ENCODE measurements at regions not wholly inside any gene's neighbourhood (a gene's known extent, or its start where the extent isn't known, plus 50 kb on each side); places are given as distances from the start of the nearest gene placed in this dataset.

DNA sequence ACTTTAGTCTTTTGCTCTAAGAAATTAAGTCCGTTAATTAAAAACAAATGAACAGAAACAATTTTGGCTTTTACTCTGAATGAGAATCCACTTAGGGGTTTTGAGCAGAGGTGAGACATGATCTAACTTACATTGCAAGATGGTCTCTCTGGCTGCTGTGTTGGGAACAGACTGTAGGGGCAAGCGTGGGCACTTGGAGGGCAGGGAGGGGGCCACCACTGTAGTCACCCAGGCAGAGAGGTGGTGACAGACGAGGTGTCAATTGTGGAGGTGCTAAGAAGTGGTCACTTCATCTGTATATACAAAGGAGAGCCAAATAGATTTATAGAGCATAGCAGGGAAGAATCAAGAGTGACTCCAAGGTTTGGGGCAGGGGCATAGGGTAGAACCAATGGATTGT lies 71.1 kb upstream of the IRF2BP2 start:
- Histone ChIP-seq H4K20me1 (ENCODE audit: insufficient read depth, low read depth, low read length) (no peaks in the 10 kb centered on the region), H2AFZ (ENCODE audit: low read length) (no peak overlapping the region), H3K4me2 (ENCODE audit: low read depth, low read length, poor library complexity, severe bottlenecking) (no peak overlapping the region), H3K9me3 (ENCODE audit: low read length) (no peaks in the 10 kb centered on the region), H3K4me1 (ENCODE audit: low read length) (no peaks in the 10 kb centered on the region), H3K4me3 (ENCODE audit: low read length) (no peak overlapping the region), H3K27ac (ENCODE audit: low read length) (no peak overlapping the region), H3K9me2 (replicated peaks; ENCODE audit: insufficient read depth, low read length) (no peaks in the 10 kb centered on the region), H3K9ac (ENCODE audit: low read length) (no peak overlapping the region), H3K36me3 (ENCODE audit: insufficient read depth, low read length) (no peaks in the 10 kb centered on the region), H3K27me3 (ENCODE audit: low read length) (no peaks in the 10 kb centered on the region), H3K79me2 (ENCODE audit: low read length) (no peaks in the 10 kb centered on the region)
- no peak for DNase-seq

DNA sequence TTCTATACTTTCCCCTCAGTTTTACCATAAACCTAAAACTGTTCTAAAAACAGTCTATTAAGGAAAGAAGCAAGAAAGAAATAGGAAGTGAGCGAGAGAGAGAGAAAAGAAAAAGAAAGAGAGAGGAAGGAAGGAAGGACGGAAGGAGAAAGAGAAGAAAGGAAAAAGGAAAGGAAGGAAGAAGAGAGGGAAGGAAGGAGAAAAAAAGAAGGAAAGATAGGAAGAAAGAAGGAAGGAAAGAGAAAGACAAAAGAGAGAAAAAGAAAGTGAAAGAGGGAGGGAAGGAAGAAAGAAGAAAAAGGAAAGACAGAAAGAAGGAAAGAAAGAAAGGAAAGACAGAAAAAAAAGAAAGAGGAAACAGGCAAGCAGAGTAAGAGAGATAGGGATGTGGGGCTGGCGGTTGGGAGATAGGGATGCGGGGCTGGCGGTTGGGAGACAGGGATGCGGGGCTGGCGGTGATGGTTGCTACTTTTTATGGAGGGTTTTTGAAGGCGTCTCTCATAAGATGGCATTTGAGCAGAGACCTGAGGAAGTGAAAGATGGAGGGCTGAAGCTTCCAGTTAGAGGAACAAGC lies 70.4 kb upstream of the IRF2BP2 start:
- H3K9ac ChIP-seq (ENCODE audit: low read length), result no peak overlapping the region
- DNase-seq, result no peak
- H3K27ac ChIP-seq (ENCODE audit: low read length), result no peak overlapping the region

DNA sequence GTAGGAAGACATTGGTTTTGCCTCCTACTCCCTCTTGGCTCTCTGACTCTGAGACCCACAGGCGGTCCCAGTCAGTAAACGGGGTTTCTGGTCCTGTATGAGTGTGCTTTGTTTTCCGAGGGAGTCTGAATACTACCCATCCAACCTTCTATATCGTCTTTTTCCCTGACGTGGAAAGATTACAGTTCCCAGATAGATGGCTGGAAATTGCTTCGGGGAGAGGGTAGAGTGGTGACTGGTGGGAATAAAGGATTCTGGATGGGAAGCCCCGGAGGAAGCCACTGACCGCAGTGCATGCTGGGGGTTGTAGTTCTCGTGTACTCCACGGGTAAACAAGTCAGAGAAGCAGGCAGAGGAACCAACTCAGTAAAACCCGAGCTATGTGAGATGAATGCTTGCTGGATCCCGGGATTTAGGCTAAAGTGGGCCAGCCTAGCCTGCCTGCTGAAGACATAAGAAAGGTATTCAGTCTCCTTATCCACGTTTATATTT lies 66.2 kb upstream of the IRF2BP2 start:
- Histone ChIP-seq H4K20me1 (ENCODE audit: insufficient read depth, low read depth, low read length) (no peaks in the 10 kb centered on the region), H3K79me2 (ENCODE audit: low read length) (no peaks in the 10 kb centered on the region), H3K9ac (ENCODE audit: low read length) (peak overlapping the region; percentile 9; the same call in 1 of the 2 replicates), H3K4me2 (ENCODE audit: low read depth, low read length, poor library complexity, severe bottlenecking) (peak overlapping the region; percentile 51), H3K27me3 (ENCODE audit: low read length) (no peaks in the 10 kb centered on the region), H3K4me3 (ENCODE audit: low read length) (peak overlapping the region; percentile 33; the same call in 1 of the 2 replicates), H3K4me1 (ENCODE audit: low read length) (no peaks in the 10 kb centered on the region), H3K9me2 (replicated peaks; ENCODE audit: insufficient read depth, low read length) (no peaks in the 10 kb centered on the region), H3K36me3 (ENCODE audit: insufficient read depth, low read length) (no peaks in the 10 kb centered on the region), H2AFZ (ENCODE audit: low read length) (0 out of 2 replicates have a peak overlapping the region, but pooled peaks have one; percentile 1), H3K9me3 (ENCODE audit: low read length) (no peaks in the 10 kb centered on the region), H3K27ac (ENCODE audit: low read length) (no peak overlapping the region)
- peak; percentile 48 for DNase-seq

More for the DNA sequence above, 70.4 kb upstream of the IRF2BP2 start:
- Histone ChIP-seq H3K79me2 (ENCODE audit: low read length) (no peaks in the 10 kb centered on the region), H3K36me3 (ENCODE audit: insufficient read depth, low read length) (no peaks in the 10 kb centered on the region), H3K4me2 (ENCODE audit: low read depth, low read length, poor library complexity, severe bottlenecking) (no peak overlapping the region), H3K9me3 (ENCODE audit: low read length) (no peaks in the 10 kb centered on the region), H4K20me1 (ENCODE audit: insufficient read depth, low read depth, low read length) (no peaks in the 10 kb centered on the region), H3K9me2 (replicated peaks; ENCODE audit: insufficient read depth, low read length) (no peaks in the 10 kb centered on the region), H3K27me3 (ENCODE audit: low read length) (no peaks in the 10 kb centered on the region), H3K4me1 (ENCODE audit: low read length) (no peaks in the 10 kb centered on the region), H2AFZ (ENCODE audit: low read length) (no peak overlapping the region), H3K4me3 (ENCODE audit: low read length) (no peak overlapping the region)

DNA sequence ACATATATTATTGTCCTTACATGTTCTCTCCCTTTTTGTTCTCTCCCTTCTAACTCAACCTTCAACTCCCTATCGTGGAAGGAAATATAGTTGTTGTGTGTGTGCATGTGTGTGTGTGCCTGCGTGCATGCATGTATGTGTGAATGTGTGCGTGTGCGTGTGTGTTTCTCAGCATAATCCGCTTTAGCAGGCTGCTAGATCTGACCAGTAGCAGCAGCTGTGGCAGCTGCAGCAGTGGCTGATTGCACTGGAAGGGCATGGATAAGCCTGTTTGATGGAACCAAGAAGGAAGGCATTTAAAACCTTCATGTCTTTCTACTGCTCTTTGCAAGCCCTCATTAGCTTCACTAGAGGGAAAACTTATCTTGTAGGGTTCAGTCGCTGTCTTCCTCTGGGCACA lies 65.6 kb upstream of the IRF2BP2 start:
- no peaks in the 10 kb centered on the region for H3K36me3 ChIP-seq (ENCODE audit: insufficient read depth, low read length)
- no peaks in the 10 kb centered on the region for H3K79me2 ChIP-seq (ENCODE audit: low read length)
- DNase-seq, result no peak
- H3K4me3 ChIP-seq (ENCODE audit: low read length), result no peak overlapping the region
- H3K27ac ChIP-seq (ENCODE audit: low read length), result no peak overlapping the region
- 0 out of 2 replicates have a peak overlapping the region, but pooled peaks have one; percentile 1 for H2AFZ ChIP-seq (ENCODE audit: low read length)
- H3K4me1 ChIP-seq (ENCODE audit: low read length), result no peaks in the 10 kb centered on the region
- H3K9me3 ChIP-seq (ENCODE audit: low read length), result no peaks in the 10 kb centered on the region
- no peaks in the 10 kb centered on the region for H3K27me3 ChIP-seq (ENCODE audit: low read length)
- H3K9me2 ChIP-seq (replicated peaks; ENCODE audit: insufficient read depth, low read length), result no peaks in the 10 kb centered on the region
- no peak overlapping the region for H3K4me2 ChIP-seq (ENCODE audit: low read depth, low read length, poor library complexity, severe bottlenecking)
- no peaks in the 10 kb centered on the region for H4K20me1 ChIP-seq (ENCODE audit: insufficient read depth, low read depth, low read length)
- H3K9ac ChIP-seq (ENCODE audit: low read length), result 0 out of 2 replicates have a peak overlapping the region, but pooled peaks have one; percentile 9

DNA sequence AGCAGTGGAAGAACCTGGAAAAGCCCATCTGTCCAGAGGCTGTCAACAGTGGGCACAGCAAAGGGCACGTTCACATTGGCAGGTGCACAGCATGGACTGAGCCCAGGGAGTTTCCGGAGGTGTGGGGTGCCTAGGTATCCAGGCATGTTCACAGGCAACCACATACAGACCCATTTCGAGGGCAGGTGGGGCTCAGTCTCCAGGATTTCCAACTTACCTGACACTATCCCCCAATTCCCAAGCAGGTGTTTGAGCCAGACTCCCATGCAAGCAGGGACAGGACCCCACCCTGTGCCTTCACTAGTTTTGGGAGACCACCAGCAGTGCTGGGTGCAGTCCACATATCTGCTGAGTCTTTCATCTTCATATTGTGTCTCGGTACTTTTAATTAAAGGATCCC lies 65.0 kb upstream of the IRF2BP2 start:
- Histone ChIP-seq H3K79me2 (ENCODE audit: low read length) (no peaks in the 10 kb centered on the region), H3K4me2 (ENCODE audit: low read depth, low read length, poor library complexity, severe bottlenecking) (no peak overlapping the region), H3K27me3 (ENCODE audit: low read length) (no peaks in the 10 kb centered on the region), H3K27ac (ENCODE audit: low read length) (no peak overlapping the region), H3K4me1 (ENCODE audit: low read length) (no peaks in the 10 kb centered on the region), H3K36me3 (ENCODE audit: insufficient read depth, low read length) (no peaks in the 10 kb centered on the region), H2AFZ (ENCODE audit: low read length) (no peak overlapping the region), H3K4me3 (ENCODE audit: low read length) (no peak overlapping the region), H3K9ac (ENCODE audit: low read length) (no peak overlapping the region), H3K9me3 (ENCODE audit: low read length) (no peaks in the 10 kb centered on the region), H3K9me2 (replicated peaks; ENCODE audit: insufficient read depth, low read length) (no peaks in the 10 kb centered on the region), H4K20me1 (ENCODE audit: insufficient read depth, low read depth, low read length) (no peaks in the 10 kb centered on the region)
- DNase-seq, result no peak

DNA sequence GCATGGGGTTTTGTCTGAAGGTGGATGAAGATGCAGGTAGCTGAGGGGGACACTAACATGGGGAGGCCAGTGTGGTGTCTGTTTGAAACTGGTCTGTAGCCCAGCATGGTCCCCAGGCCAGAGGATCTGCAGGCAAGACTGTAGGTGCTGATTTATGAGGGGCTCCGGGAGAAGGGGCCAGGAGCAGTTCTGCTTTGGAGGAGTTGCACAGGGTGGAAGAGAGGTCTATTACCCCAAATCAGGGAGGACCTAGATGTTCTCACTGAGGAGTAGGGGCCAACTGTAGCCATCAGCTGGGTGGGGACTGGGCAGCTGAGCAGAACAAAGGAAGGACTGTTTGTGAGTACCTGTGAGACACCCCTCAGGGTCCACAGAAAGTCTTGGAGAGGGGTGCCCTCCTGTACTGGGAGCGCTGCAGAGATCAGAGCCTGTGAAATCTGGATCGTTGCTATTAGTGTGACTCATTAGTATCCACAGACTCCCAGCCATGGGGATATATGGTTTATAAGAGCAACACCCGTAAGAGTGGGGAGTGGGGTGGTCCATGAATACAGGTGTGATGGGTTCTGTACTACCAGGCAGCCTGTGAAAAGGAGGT lies 64.3 kb upstream of the IRF2BP2 start:
- no peak overlapping the region for H3K4me2 ChIP-seq (ENCODE audit: low read depth, low read length, poor library complexity, severe bottlenecking)
- no peaks in the 10 kb centered on the region for H3K9me3 ChIP-seq (ENCODE audit: low read length)
- no peaks in the 10 kb centered on the region for H3K4me1 ChIP-seq (ENCODE audit: low read length)
- H3K9ac ChIP-seq (ENCODE audit: low read length), result no peak overlapping the region
- DNase-seq, result no peak
- no peaks in the 10 kb centered on the region for H3K27me3 ChIP-seq (ENCODE audit: low read length)
- H3K9me2 ChIP-seq (replicated peaks; ENCODE audit: insufficient read depth, low read length), result no peaks in the 10 kb centered on the region
- H2AFZ ChIP-seq (ENCODE audit: low read length), result no peak overlapping the region
- H3K36me3 ChIP-seq (ENCODE audit: insufficient read depth, low read length), result no peaks in the 10 kb centered on the region
- no peak overlapping the region for H3K27ac ChIP-seq (ENCODE audit: low read length)
- no peaks in the 10 kb centered on the region for H3K79me2 ChIP-seq (ENCODE audit: low read length)
- no peak overlapping the region for H3K4me3 ChIP-seq (ENCODE audit: low read length)
- no peaks in the 10 kb centered on the region for H4K20me1 ChIP-seq (ENCODE audit: insufficient read depth, low read depth, low read length)

DNA sequence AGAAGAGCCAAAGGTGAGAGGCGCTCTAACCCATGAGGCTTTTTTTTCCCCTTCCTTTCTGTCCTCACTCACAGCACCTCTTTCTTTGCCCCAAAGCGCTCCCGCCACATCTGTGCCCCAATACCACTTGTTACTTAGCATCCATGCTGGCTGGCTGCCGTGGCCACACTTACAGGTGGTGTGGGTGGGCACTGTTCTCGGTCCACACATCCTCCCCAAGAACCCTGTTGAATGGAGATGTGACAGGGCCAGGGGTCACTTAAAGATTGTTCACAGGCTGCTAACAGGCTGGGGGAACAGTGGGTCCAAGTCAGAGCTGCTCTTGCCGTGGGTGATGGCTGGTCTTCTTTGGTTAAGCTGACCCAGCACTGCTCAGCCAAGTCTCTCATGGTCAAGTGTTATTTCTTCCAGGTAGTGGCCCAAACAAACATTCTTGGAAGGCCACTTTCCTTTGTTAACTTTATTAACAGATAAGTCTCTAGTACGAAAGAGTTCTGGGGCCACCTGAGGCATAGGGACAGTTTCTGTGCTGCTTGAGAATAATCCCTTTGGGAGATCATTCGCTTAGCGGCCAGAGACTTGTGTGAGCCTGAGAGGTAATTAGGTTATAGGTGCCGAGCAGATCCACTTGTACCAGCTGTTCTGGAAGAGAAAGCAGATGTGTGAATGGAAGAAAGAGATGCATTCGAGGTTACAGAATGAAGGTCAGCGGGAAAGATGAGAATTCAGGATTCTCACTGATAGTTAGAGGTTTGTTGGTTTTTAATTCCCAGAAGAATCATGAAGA lies 62.6 kb upstream of the IRF2BP2 start:
- no peak overlapping the region for H3K27ac ChIP-seq (ENCODE audit: low read length)
- H3K4me3 ChIP-seq (ENCODE audit: low read length), result no peak overlapping the region
- no peaks in the 10 kb centered on the region for H3K9me3 ChIP-seq (ENCODE audit: low read length)
- no peaks in the 10 kb centered on the region for H3K9me2 ChIP-seq (replicated peaks; ENCODE audit: insufficient read depth, low read length)
- DNase-seq, result no peak
- H3K27me3 ChIP-seq (ENCODE audit: low read length), result no peaks in the 10 kb centered on the region
- H3K4me1 ChIP-seq (ENCODE audit: low read length), result no peaks in the 10 kb centered on the region
- H3K79me2 ChIP-seq (ENCODE audit: low read length), result no peaks in the 10 kb centered on the region
- no peaks in the 10 kb centered on the region for H4K20me1 ChIP-seq (ENCODE audit: insufficient read depth, low read depth, low read length)
- no peak overlapping the region for H2AFZ ChIP-seq (ENCODE audit: low read length)
- H3K36me3 ChIP-seq (ENCODE audit: insufficient read depth, low read length), result no peaks in the 10 kb centered on the region
- no peak overlapping the region for H3K4me2 ChIP-seq (ENCODE audit: low read depth, low read length, poor library complexity, severe bottlenecking)
- H3K9ac ChIP-seq (ENCODE audit: low read length), result no peak overlapping the region

DNA sequence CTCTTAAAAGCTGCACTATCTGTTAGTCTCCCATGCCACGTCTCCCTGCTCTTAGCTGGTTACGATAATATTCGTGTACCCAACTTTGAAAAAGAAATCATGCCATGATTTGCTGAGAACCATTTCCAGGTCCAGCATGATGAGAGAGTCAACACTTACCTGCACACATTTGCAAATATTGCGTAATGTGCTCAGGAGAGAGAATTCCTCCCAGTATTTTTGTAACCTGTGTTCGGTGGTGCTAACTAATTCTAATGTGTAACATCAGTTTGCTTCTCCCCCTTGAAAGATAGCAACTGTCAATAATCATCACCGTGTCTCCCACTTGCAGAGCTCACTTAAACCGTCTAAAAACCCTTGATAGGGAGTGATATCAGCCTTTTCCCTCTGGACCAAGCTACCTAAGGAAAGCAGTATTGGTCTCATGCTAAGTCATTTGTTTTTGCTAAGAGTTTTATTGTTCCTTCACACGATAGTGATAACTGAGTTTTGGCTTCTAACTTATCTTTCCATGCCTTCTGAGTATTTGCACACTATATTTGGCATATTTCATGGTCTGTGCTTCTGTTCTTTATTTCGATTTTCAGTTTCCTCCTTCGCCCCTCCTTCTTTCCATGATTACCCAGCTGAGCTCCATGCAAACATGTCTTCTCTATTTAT lies 61.1 kb upstream of the IRF2BP2 start:
- Histone ChIP-seq H2AFZ (ENCODE audit: low read length) (no peak overlapping the region), H3K4me1 (ENCODE audit: low read length) (no peaks in the 10 kb centered on the region), H3K36me3 (ENCODE audit: insufficient read depth, low read length) (no peaks in the 10 kb centered on the region), H3K27ac (ENCODE audit: low read length) (no peak overlapping the region), H3K9ac (ENCODE audit: low read length) (no peak overlapping the region), H3K4me3 (ENCODE audit: low read length) (no peak overlapping the region), H4K20me1 (ENCODE audit: insufficient read depth, low read depth, low read length) (no peaks in the 10 kb centered on the region), H3K9me3 (ENCODE audit: low read length) (no peaks in the 10 kb centered on the region), H3K9me2 (replicated peaks; ENCODE audit: insufficient read depth, low read length) (no peaks in the 10 kb centered on the region), H3K79me2 (ENCODE audit: low read length) (no peaks in the 10 kb centered on the region), H3K4me2 (ENCODE audit: low read depth, low read length, poor library complexity, severe bottlenecking) (no peak overlapping the region), H3K27me3 (ENCODE audit: low read length) (no peaks in the 10 kb centered on the region)
- DNase-seq, result no peak

All from Karpas-422 (cell line).